ENCODE measurements at regions not wholly inside any gene's neighbourhood (a gene's known extent, or its start where the extent isn't known, plus 50 kb on each side); places are given as distances from the start of the nearest gene placed in this dataset.
"Not testable (repeated sequence)": the region's sequence is repeated elsewhere in the genome, so short reads cannot be mapped to it uniquely, and the experiment has no call there.

DNA sequence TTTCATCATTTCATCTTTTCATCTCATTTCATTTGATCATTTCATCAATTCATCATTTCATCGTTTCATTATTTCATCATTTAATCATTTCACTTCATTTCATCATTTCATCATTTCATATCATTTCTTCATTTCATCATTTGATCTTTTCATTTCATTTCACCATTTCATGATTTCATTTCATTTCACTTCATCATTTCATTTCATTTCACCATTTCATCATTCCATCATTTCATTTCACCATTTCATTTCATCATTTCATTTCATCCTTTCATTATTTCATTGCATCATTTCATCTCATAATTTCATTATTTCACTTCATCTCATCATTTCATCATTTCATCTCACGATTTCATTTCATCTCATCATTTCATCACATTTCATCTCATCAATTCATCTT, 127.8 kb downstream of the ANKRD30BL start:
- H3K9me3 ChIP-seq (ENCODE audit: control insufficient read depth in 2 of 2, low read length in 2 of 2): no peaks in the 10 kb centered on the region
- Mint-ChIP-seq H3K4me1 (peaks cover 0 to 8% (median 2%) of the 10 kb centered on the region in 4 donors), H3K27ac (no peak overlapping the region), H3K9me3 (peaks cover 0 to 4% (median 1%) of the 10 kb centered on the region in 7 donors), H3K27me3 (peaks cover 9% of the 10 kb centered on the region), H3K36me3 (no peaks in the 10 kb centered on the region), H3K4me3 (no peak overlapping the region)
- H3K36me3 ChIP-seq (ENCODE audit: control insufficient read depth, insufficient read depth, low read length): no peaks in the 10 kb centered on the region
- peaks cover 5% of the 10 kb centered on the region for H3K4me1 ChIP-seq (ENCODE audit: control insufficient read depth, insufficient read depth, low read length, poor library complexity, severe bottlenecking)
- H3K27ac ChIP-seq (ENCODE audit: insufficient read depth, low read length, poor library complexity, severe bottlenecking): no peak overlapping the region
- no peak overlapping the region for H3K4me3 ChIP-seq (ENCODE audit: low read depth, low read length)
- DNase-seq (no peak), ATAC-seq (ENCODE audit: low read depth in 2 of 2) (no peak)
- peaks cover 5% of the 10 kb centered on the region for H3K27me3 ChIP-seq (ENCODE audit: control insufficient read depth, insufficient read depth, low read length)

DNA sequence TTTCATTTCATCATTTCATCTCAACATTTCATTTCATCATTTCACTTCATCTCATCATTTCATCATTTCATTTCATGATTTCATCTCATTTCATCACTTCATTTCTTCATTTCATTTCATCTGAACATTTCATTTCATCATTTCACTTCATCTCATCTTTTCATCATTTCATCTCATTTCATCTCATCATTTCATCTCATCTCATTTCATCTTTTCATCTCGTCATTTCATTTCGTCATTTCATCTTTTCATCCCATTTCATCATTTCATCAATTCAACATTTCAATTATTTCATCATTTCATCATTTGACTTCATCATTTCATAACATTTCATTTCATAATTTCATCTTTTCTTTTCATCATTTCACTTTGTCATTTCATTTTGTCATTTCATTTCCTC, 128.4 kb downstream of the ANKRD30BL start:
- Mint-ChIP-seq H3K27ac (no peak overlapping the region), H3K4me3 (no peak overlapping the region)
- no peak overlapping the region for H3K4me3 ChIP-seq (ENCODE audit: low read depth, low read length)

DNA sequence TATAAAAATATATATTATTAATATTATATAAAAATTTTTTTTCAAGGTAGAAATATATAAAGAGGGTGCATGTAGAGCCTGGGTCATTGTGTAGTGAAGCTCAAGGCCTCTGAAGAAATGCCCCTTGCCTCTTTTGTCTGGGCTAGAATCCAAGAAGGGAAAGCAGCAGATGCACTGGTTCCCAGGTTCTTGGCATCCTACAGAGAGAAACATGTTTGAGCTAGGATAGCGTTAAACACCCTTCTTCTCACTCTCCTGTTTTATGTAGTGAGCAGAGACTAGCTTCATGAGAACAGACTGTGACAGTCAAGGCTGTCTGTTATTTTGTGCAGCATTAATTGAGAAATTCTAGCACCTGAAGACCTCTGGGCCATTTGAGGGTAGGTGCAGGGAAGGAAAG, 149.7 kb downstream of the ANKRD30BL start:
- H3K27ac Mint-ChIP-seq; H3K4me3 ChIP-seq (ENCODE audit: low read depth, low read length); H3K27ac ChIP-seq (ENCODE audit: insufficient read depth, low read length, poor library complexity, severe bottlenecking); H3K4me1 ChIP-seq (ENCODE audit: control insufficient read depth, insufficient read depth, low read length, poor library complexity, severe bottlenecking); H3K27me3 ChIP-seq (ENCODE audit: control insufficient read depth, insufficient read depth, low read length); H3K4me3 Mint-ChIP-seq; DNase-seq; H3K4me1 Mint-ChIP-seq; ATAC-seq (ENCODE audit: low read depth in 2 of 2); H3K9me3 ChIP-seq (ENCODE audit: control insufficient read depth in 2 of 2, low read length in 2 of 2); H3K36me3 ChIP-seq (ENCODE audit: control insufficient read depth, insufficient read depth, low read length); H3K9me3 Mint-ChIP-seq; H3K36me3 Mint-ChIP-seq: not testable (repeated sequence)
- H3K27me3 Mint-ChIP-seq: peaks cover 31% of the 10 kb centered on the region

More for the DNA sequence above, 128.4 kb downstream of the ANKRD30BL start:
- H3K27ac ChIP-seq (ENCODE audit: insufficient read depth, low read length, poor library complexity, severe bottlenecking): no peak overlapping the region
- Mint-ChIP-seq H3K9me3 (peaks cover 0 to 3% (median 0%) of the 10 kb centered on the region in 7 donors), H3K4me1 (peaks cover 0 to 4% (median 0%) of the 10 kb centered on the region in 4 donors), H3K27me3 (peaks cover 4% of the 10 kb centered on the region), H3K36me3 (no peaks in the 10 kb centered on the region)
- no peak for ATAC-seq (ENCODE audit: low read depth in 2 of 2)
- no peaks in the 10 kb centered on the region for H3K9me3 ChIP-seq (ENCODE audit: control insufficient read depth in 2 of 2, low read length in 2 of 2)
- H3K36me3 ChIP-seq (ENCODE audit: control insufficient read depth, insufficient read depth, low read length): no peaks in the 10 kb centered on the region
- no peak for DNase-seq
- peaks cover 5% of the 10 kb centered on the region for H3K27me3 ChIP-seq (ENCODE audit: control insufficient read depth, insufficient read depth, low read length)
- peaks cover 5% of the 10 kb centered on the region for H3K4me1 ChIP-seq (ENCODE audit: control insufficient read depth, insufficient read depth, low read length, poor library complexity, severe bottlenecking)

DNA sequence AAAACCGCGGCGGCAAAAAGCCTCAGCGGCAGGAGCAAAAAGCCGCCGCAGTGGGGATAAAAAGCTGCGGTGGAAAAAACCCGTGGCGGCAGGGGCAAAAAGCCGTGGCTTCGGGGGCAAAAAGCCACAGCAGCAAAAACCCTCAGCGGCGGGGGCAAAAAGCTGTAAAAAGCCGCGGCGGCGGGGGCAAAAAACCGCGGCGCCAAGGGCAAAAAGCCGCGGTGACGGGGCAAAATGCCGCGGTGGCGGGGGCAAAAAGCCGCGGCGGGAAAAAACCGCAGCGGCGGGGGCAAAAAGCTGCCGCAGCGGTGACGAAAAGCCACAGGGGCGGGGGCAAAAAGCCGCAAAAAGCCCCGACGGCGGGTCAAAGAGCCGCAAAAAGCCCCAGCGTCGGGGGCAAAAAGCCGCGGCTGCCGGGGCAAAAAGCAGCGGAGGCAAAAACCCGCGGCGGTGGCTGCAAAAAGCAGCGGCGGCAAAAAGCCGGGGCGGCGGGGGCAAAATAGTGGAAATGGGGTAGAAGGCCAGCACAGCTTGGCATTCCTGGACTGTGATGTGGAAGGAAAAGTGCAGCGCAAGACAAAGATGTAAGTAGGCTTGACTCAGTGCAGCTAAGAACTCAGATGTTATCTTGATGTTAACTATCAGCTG, 151.8 kb downstream of the ANKRD30BL start:
- Mint-ChIP-seq H3K4me3 (no peak overlapping the region), H3K27ac (no peak overlapping the region), H3K4me1 (peaks cover 0 to 5% (median 0%) of the 10 kb centered on the region in 4 donors), H3K9me3 (peaks cover 0 to 7% (median 3%) of the 10 kb centered on the region in 7 donors), H3K36me3 (no peaks in the 10 kb centered on the region), H3K27me3 (peaks cover 33% of the 10 kb centered on the region)
- Histone ChIP-seq H3K4me1 (ENCODE audit: control insufficient read depth, insufficient read depth, low read length, poor library complexity, severe bottlenecking) (no peaks in the 10 kb centered on the region), H3K27me3 (ENCODE audit: control insufficient read depth, insufficient read depth, low read length) (no peaks in the 10 kb centered on the region), H3K9me3 (ENCODE audit: control insufficient read depth in 2 of 2, low read length in 2 of 2) (no peaks in the 10 kb centered on the region), H3K36me3 (ENCODE audit: control insufficient read depth, insufficient read depth, low read length) (no peaks in the 10 kb centered on the region), H3K27ac (ENCODE audit: insufficient read depth, low read length, poor library complexity, severe bottlenecking) (no peak overlapping the region), H3K4me3 (ENCODE audit: low read depth, low read length) (no peak overlapping the region)
- ATAC-seq (ENCODE audit: low read depth in 2 of 2) (no peak), DNase-seq (no peak)

DNA sequence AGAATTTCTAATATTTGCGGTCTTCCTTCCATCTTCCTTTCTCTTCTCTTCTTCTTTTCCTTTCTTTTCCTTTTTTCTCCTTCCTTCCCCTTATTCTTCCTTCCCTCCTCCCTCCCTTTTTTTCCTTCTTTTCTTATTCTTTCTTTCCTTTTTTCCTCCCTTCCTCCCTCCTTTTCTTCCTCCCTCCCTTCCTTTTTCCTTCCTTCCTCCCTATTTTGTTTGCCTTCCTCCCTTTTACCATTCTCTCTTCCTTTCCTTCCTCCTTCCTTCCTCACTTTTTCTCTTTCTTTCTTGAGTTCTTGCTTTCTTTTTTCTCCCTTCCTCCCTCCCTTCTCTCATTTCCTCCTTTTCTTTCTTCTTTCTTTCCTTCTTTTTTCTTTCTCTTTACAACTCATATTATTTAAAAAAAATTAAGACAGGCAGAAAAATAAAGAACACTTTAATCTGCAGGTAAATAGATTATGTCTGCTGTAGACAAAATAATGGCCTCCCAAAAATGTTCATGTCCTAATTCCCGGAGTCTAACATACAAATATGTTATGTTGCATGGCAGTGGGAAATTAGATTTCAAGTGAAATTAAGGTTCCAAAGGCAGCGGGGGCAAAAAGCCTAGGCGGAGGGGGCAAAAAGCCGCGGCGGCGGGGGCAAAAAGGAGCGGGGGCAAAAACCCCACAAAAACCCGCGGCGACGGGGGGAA, 152.4 kb downstream of the ANKRD30BL start:
- H3K27ac Mint-ChIP-seq: no peak overlapping the region
- ATAC-seq (ENCODE audit: low read depth in 2 of 2) (no peak), DNase-seq (no peak)
- Histone ChIP-seq H3K36me3 (ENCODE audit: control insufficient read depth, insufficient read depth, low read length) (no peaks in the 10 kb centered on the region), H3K4me3 (ENCODE audit: low read depth, low read length) (no peak overlapping the region), H3K27ac (ENCODE audit: insufficient read depth, low read length, poor library complexity, severe bottlenecking) (no peak overlapping the region), H3K4me1 (ENCODE audit: control insufficient read depth, insufficient read depth, low read length, poor library complexity, severe bottlenecking) (no peaks in the 10 kb centered on the region), H3K9me3 (ENCODE audit: control insufficient read depth in 2 of 2, low read length in 2 of 2) (no peaks in the 10 kb centered on the region), H3K27me3 (ENCODE audit: control insufficient read depth, insufficient read depth, low read length) (no peaks in the 10 kb centered on the region)
- H3K4me1 Mint-ChIP-seq: peaks cover 0 to 5% (median 0%) of the 10 kb centered on the region in 4 donors
- peaks cover 0 to 9% (median 3%) of the 10 kb centered on the region in 7 donors for H3K9me3 Mint-ChIP-seq
- H3K4me3 Mint-ChIP-seq: no peak overlapping the region
- H3K36me3 Mint-ChIP-seq: no peaks in the 10 kb centered on the region
- H3K27me3 Mint-ChIP-seq: peaks cover 35% of the 10 kb centered on the region

DNA sequence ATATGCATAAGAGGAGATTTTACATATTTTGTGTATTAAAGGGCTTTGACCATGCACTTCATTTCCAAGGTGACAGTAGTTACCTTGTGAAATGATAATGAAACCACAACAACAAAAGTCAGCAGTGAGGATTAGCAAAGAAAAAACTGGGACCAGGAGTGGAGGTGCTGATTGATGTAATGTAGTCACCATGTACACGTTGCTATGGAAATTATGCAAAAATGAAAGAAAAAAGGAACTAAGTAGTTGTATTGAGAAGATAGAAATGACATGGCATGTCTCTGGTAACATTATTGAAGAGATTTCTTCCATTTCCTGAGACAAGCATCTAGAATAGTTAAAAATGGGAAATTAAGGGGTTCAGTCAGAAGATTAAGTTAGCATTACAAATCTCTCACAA, 171.0 kb downstream of the ANKRD30BL start:
- not testable (repeated sequence) for ATAC-seq (ENCODE audit: low read depth in 2 of 2); H3K27me3 ChIP-seq (ENCODE audit: control insufficient read depth, insufficient read depth, low read length); H3K4me1 Mint-ChIP-seq; H3K27ac Mint-ChIP-seq; H3K4me1 ChIP-seq (ENCODE audit: control insufficient read depth, insufficient read depth, low read length, poor library complexity, severe bottlenecking); DNase-seq; H3K36me3 ChIP-seq (ENCODE audit: control insufficient read depth, insufficient read depth, low read length); H3K27ac ChIP-seq (ENCODE audit: insufficient read depth, low read length, poor library complexity, severe bottlenecking); H3K9me3 ChIP-seq (ENCODE audit: control insufficient read depth in 2 of 2, low read length in 2 of 2); H3K27me3 Mint-ChIP-seq; H3K36me3 Mint-ChIP-seq; H3K4me3 ChIP-seq (ENCODE audit: low read depth, low read length); H3K9me3 Mint-ChIP-seq; H3K4me3 Mint-ChIP-seq

DNA sequence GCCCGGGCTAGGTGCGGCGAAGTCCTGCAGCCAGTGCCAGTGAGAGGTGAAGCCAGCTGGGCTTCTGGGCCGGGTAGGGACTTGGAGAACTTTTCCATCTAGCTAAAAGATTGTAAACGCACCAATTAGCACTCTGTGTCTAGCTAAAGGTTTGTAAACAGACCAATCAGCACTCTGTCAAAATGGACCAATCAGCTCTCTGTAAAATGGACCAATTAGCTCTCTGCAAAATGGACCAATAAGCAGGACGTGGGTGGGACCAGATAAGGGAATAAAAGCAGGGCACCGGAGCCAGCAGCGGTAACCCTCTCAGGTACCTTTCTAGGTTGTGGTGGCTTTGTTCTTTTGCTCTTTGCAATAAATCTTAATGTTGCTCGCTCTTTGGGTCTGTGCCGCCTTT, 195.1 kb downstream of the ANKRD30BL start:
- H3K27me3 Mint-ChIP-seq; H3K9me3 Mint-ChIP-seq; H3K4me3 ChIP-seq (ENCODE audit: low read depth, low read length); H3K4me1 Mint-ChIP-seq; H3K4me3 Mint-ChIP-seq; H3K9me3 ChIP-seq (ENCODE audit: control insufficient read depth in 2 of 2, low read length in 2 of 2); H3K36me3 Mint-ChIP-seq; H3K36me3 ChIP-seq (ENCODE audit: control insufficient read depth, insufficient read depth, low read length); H3K27me3 ChIP-seq (ENCODE audit: control insufficient read depth, insufficient read depth, low read length); H3K4me1 ChIP-seq (ENCODE audit: control insufficient read depth, insufficient read depth, low read length, poor library complexity, severe bottlenecking); ATAC-seq (ENCODE audit: low read depth in 2 of 2); H3K27ac Mint-ChIP-seq; DNase-seq; H3K27ac ChIP-seq (ENCODE audit: insufficient read depth, low read length, poor library complexity, severe bottlenecking): not testable (repeated sequence)

DNA sequence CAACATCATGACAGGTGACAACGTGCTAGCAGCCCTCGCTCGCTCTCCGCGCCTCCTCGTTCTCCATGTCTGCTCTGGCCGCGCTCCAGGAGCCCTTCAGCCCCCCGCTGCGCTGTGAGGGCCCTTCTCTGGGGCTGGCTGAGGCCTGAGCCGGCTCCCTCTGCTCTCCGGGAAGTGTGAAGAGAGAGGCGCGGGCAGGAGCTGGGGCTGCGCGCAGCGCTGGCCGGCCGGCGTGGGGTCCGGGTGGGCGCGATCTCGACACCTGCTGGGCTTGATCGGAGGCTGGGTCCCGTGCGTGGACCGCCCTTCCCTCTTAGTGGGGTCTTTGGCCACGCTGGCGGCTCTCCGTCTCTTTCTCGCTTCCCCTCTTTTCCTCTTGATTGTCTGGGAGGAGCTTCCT, 195.5 kb downstream of the ANKRD30BL start:
- no peaks in the 10 kb centered on the region for H3K4me1 Mint-ChIP-seq
- no peaks in the 10 kb centered on the region for H3K9me3 ChIP-seq (ENCODE audit: control insufficient read depth in 2 of 2, low read length in 2 of 2)
- DNase-seq (no peak), ATAC-seq (ENCODE audit: low read depth in 2 of 2) (no peak)
- no peaks in the 10 kb centered on the region for H3K36me3 ChIP-seq (ENCODE audit: control insufficient read depth, insufficient read depth, low read length)
- H3K4me1 ChIP-seq (ENCODE audit: control insufficient read depth, insufficient read depth, low read length, poor library complexity, severe bottlenecking): no peaks in the 10 kb centered on the region
- H3K4me3 ChIP-seq (ENCODE audit: low read depth, low read length): no peak overlapping the region
- no peak overlapping the region for H3K4me3 Mint-ChIP-seq
- no peaks in the 10 kb centered on the region for H3K27me3 Mint-ChIP-seq
- no peak overlapping the region for H3K27ac Mint-ChIP-seq
- no peaks in the 10 kb centered on the region for H3K27me3 ChIP-seq (ENCODE audit: control insufficient read depth, insufficient read depth, low read length)
- H3K9me3 Mint-ChIP-seq: peaks cover 0 to 6% (median 2%) of the 10 kb centered on the region in 7 donors
- no peak overlapping the region for H3K27ac ChIP-seq (ENCODE audit: insufficient read depth, low read length, poor library complexity, severe bottlenecking)
- no peaks in the 10 kb centered on the region for H3K36me3 Mint-ChIP-seq

All from CD4-positive, CD25-positive, alpha-beta regulatory T cell (primary cell).